Activated CD8-positive, alpha-beta T cell treated with anti-CD3 and anti-CD28 coated beads, Interleukin-2, amount 10 ng/mL, durations not matched to agents 7 days and 5 days (primary cell): ENCODE measurements at regions not wholly inside any gene's neighbourhood (a gene's known extent, or its start where the extent isn't known, plus 50 kb on each side); places are given as distances from the start of the nearest gene placed in this dataset.

Experiments
- ATAC-seq: fragments of 150-1000 bp; cut with Tn5 transposase; one replicate; pipeline ENCODE4 v1.10.0; 2021; ENCODE audit warnings: moderate library complexity
- CTCF ChIA-PET: fragments of 350-600 bp; sonication (Branson Sonifier 250); formaldehyde crosslinking; loops from one replicate; lab custom pipeline; 2021; ENCODE audit warnings: antibody characterized with exemption; lab: Charles Lee
- POLR2A ChIA-PET: fragments of 350-600 bp; sonication (Branson Sonifier 250); formaldehyde crosslinking; loops from one replicate; lab custom pipeline; 2021; ENCODE audit warnings: antibody characterized with exemption; lab: Charles Lee
- DNase-seq: peaks from one replicate; pipeline ENCODE4 v3.0.0-alpha.2; 2020
- H3K27ac Mint-ChIP-seq: one replicate; pipeline ENCODE4 v1.8.0; 2021; ENCODE audit warnings: mild to moderate bottlenecking, mixed read lengths
- H3K27me3 Mint-ChIP-seq: one replicate; pipeline ENCODE4 v1.8.0; 2021; ENCODE audit warnings: low read depth, mixed read lengths
- H3K36me3 Mint-ChIP-seq: one replicate; pipeline ENCODE4 v1.8.0; 2021; ENCODE audit warnings: low read depth, mixed read lengths
- H3K4me1 Mint-ChIP-seq: one replicate; pipeline ENCODE4 v1.8.0; 2021; ENCODE audit warnings: low read depth, mixed read lengths
- H3K4me3 Mint-ChIP-seq: one replicate; pipeline ENCODE4 v1.8.0; 2021; ENCODE audit warnings: mild to moderate bottlenecking, mixed read lengths
- H3K9me3 Mint-ChIP-seq: one replicate; pipeline ENCODE4 v1.8.0; 2022; ENCODE audit warnings: mixed read lengths; ENCODE audit not compliant: insufficient read depth

DNA sequence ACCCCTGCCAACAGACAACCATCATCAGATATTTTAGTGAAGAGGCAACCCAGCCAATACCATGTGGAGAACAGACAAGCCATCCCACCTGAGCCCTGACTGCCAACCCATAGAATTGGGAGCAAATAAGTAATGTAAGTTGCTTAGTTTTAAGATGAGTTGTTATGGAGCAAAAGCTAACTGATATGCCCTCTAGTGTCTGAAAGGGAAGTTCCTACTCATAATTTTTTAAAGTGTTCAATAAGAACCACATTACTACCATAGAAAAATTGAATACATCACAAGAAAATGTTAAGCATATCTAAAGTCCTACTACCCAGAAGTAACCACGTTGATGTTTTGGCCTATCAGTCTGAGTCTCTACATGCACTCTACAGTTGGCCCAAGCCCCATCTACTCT is 50.8 kb upstream of the SLC36A4 start:
- POLR2A ChIA-PET: no interaction called here
- Mint-ChIP-seq H3K4me1 (no peaks in the 10 kb centered on the region), H3K36me3 (no peaks in the 10 kb centered on the region), H3K27ac (no peak overlapping the region), H3K27me3 (peaks cover 3% of the 10 kb centered on the region), H3K9me3 (no peaks in the 10 kb centered on the region), H3K4me3 (no peak overlapping the region)
- DNase-seq: no peak
- CTCF ChIA-PET: interaction anchor here (0.8 to 1.2 kb wide), 2 partner anchors 11 to 294 kb away, joined by 3 to 5 read pairs; partner anchors contain the start of gene SMCO4
- no peak for ATAC-seq

DNA sequence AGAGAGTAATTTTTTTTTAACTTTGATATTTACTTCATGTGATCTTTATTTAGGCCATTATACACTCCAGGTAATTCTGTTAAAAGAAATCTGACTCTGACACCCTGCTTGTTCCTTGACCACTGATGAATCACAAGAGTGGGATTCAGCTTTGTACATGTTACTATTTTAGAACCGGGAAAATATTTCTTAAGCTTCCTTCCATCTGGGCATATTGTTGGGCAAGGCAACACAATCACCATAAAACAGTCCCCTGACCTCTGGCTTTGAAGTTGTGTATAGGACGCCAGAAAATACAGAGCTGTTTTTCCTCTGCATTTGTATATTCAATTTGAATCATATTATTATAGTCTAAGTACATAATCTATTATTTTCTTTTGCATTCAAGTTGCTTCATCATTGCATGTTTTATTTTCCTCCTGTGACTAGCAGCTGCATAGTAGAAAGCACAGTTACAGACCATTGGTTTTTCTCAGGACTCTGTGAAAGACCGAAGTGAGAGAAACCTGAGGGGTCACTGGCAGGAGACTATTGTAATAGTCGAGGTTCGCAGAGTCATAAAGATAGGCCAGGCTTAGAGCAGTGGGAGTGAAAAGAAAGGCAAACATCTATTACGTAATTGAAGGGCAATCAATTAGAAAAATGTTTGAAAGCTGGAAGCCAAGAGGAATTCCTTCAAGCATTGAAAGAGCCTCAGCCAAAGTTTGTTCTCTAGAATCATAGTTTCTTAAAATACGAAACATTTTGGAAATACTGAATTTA is 51.8 kb upstream of the SLC36A4 start:
- H3K4me3 Mint-ChIP-seq: no peak overlapping the region
- H3K27ac Mint-ChIP-seq: no peak overlapping the region

DNA sequence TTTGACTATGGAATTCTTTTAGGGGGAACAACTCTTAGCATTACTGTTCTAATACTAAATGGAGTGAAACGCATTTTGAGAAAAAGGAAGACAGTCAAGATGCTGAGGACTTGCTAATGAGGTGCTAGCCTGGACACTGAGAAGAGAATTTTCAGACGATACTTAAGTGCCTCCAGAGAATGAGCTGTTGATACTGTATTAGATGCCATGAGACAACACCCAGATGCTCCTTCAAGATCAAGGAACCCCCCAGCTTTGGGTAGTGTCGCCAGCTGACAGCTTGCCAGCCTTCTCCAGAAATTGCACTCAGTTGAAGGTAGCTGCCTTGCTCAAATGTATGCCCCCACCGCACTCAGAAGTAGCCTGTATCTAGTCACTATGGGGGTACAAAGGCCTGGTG is 52.5 kb upstream of the SLC36A4 start:
- no peak overlapping the region for H3K27ac Mint-ChIP-seq
- no peaks in the 10 kb centered on the region for H3K27me3 Mint-ChIP-seq
- CTCF ChIA-PET: no interaction called here
- H3K4me1 Mint-ChIP-seq: no peaks in the 10 kb centered on the region
- no peak overlapping the region for H3K4me3 Mint-ChIP-seq
- DNase-seq: no peak
- POLR2A ChIA-PET: no interaction called here
- no peaks in the 10 kb centered on the region for H3K36me3 Mint-ChIP-seq
- ATAC-seq: no peak
- no peaks in the 10 kb centered on the region for H3K9me3 Mint-ChIP-seq

More for the DNA sequence above, 51.8 kb upstream of the SLC36A4 start:
- Mint-ChIP-seq H3K36me3 (no peaks in the 10 kb centered on the region), H3K9me3 (no peaks in the 10 kb centered on the region), H3K27me3 (peaks cover 2% of the 10 kb centered on the region), H3K4me1 (no peaks in the 10 kb centered on the region)
- POLR2A ChIA-PET: no interaction called here
- no peak for DNase-seq
- no peak for ATAC-seq
- CTCF ChIA-PET: interaction anchor here (0.8 to 1.2 kb wide), 2 partner anchors 10 to 293 kb away, joined by 3 to 5 read pairs; partner anchors contain the start of gene SMCO4

DNA sequence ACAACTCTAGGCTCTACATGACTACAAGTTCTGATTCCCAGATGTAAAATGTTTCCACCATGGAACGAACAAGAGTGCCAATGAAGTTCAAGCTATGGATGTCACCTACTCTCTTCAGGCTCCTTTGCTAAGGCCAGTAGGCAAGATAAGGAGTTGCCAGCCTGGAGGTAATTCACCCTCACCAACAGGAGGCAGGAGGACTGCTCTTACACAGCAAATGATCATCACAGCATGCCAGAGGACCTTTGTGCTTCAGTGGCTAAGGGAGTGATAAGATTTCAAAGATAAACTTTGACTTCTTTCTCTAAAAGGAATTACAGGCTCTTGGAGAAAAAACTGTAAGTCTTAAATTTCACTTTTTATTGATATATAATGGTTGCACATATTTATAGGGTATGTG is 54.1 kb upstream of the SLC36A4 start:
- ChIA-PET POLR2A (no interaction called here), CTCF (no interaction called here)
- no peaks in the 10 kb centered on the region for H3K4me1 Mint-ChIP-seq
- no peaks in the 10 kb centered on the region for H3K9me3 Mint-ChIP-seq
- H3K4me3 Mint-ChIP-seq: no peak overlapping the region
- ATAC-seq (no peak), DNase-seq (no peak)
- H3K27ac Mint-ChIP-seq: no peak overlapping the region
- H3K27me3 Mint-ChIP-seq: no peaks in the 10 kb centered on the region
- no peaks in the 10 kb centered on the region for H3K36me3 Mint-ChIP-seq

DNA sequence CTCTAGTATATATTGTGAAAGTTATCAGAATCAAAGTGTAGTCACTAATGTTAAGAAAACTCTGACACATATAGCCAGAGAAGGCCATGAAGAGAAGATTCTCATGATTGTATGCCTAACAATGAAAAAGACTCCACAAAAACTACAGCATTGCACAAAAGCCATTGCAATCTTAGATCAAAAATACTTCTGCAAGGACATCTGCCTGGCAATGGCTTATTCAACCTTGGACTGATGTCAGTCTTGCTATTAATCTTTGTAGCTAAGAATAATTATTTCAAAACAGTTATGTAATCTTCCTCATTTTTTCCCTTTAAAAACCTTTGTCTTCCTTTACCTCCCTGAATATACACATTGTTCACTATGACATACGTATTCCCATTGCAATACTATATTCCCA is 55.3 kb upstream of the SLC36A4 start:
- H3K9me3 Mint-ChIP-seq: no peaks in the 10 kb centered on the region
- H3K27ac Mint-ChIP-seq: no peak overlapping the region
- H3K27me3 Mint-ChIP-seq: no peaks in the 10 kb centered on the region
- H3K4me3 Mint-ChIP-seq: no peak overlapping the region
- ATAC-seq (no peak), DNase-seq (no peak)
- H3K4me1 Mint-ChIP-seq: no peaks in the 10 kb centered on the region
- POLR2A ChIA-PET: no interaction called here
- CTCF ChIA-PET: no interaction called here
- H3K36me3 Mint-ChIP-seq: no peaks in the 10 kb centered on the region

DNA sequence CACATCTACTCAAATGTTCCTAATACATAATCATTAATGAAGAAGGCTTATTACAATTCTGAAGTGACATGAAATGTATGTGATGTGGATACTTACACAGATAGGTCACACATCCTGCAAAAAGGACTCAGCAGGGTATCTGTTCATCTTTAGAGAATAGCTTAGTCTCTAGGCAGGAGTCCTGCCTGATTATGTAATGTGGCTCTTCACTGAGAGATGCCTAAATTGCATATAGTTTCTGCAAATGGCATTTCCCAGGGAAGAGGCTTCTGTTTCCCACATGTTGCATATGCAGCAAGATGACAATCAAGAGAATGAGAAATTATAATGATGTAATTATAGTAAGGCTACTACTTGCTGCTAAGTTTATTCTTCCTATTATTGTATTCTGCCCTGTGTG is 58.8 kb upstream of the SLC36A4 start:
- Mint-ChIP-seq H3K9me3 (peaks cover 7% of the 10 kb centered on the region), H3K36me3 (no peaks in the 10 kb centered on the region)

DNA sequence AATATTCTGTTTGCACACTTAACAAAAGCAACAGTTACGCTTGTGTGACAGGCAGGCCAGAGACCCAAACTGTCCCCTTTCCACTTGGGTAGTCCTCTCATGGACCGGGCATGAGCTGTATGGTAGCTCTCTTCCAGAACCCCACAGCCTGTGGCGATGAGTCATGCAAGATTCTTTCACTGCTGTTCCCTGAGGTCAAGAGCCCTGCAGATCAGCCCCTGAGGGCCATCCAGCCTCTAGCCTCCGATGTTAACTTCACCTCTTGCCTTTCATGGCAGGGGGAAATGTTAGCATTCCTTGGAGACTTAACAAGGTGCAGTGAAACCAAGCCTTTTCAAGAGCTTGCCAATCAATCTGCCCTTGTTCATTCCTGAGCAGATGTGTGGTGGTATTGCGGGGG is 63.2 kb upstream of the DEUP1 start:
- Mint-ChIP-seq H3K27me3 (no peaks in the 10 kb centered on the region), H3K4me3 (no peak overlapping the region), H3K27ac (no peak overlapping the region), H3K36me3 (no peaks in the 10 kb centered on the region), H3K4me1 (no peaks in the 10 kb centered on the region), H3K9me3 (peaks cover 8% of the 10 kb centered on the region)
- DNase-seq (no peak), ATAC-seq (no peak)
- ChIA-PET CTCF (no interaction called here), POLR2A (no interaction called here)

More for the DNA sequence above, 58.8 kb upstream of the SLC36A4 start:
- Mint-ChIP-seq H3K4me1 (no peaks in the 10 kb centered on the region), H3K27me3 (no peaks in the 10 kb centered on the region), H3K4me3 (no peak overlapping the region), H3K27ac (no peak overlapping the region)
- ChIA-PET CTCF (interaction anchor here (0.8 kb wide), 1 partner anchor 22 kb away, joined by 3 read pairs; no protein-coding TSS in a partner anchor), POLR2A (no interaction called here)
- ATAC-seq (no peak), DNase-seq (no peak)

DNA sequence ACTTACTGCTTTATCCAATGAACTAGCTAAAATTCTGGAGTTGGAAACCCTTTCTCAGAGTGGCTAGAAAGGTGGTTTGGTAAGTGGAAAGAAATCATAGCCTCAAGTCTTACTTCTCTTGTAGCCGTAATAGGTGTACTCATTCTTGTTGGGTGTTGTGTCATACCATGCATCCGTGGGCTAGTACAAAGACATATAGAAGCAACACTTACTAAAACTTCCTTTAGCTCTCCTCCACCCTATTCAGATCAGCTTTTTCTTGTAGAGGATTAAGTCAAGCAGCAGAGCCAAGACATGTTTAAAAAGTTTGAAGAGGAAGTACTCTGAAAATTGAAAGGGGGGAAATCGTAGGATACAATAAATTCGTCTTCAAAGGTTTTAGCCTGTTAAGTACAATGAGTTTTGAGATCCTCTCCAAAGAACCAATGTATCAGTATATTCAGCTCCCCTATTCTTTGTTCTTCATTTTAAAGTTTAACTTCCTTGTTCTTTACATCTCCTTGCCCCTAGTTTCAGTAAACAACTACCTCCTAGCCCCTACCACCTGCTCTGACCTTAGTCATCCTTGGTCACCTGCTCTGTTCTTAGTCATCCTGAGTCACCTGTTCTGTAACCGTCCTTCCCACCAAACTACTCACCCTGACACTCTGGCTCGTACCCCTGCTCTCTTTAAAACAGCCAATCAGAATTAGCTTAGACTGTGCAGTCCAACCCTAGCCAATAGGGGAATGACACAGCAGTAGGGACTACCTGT is 62.1 kb upstream of the DEUP1 start:
- Mint-ChIP-seq H3K9me3 (peaks cover 8% of the 10 kb centered on the region), H3K4me1 (no peaks in the 10 kb centered on the region), H3K27ac (no peak overlapping the region), H3K27me3 (no peaks in the 10 kb centered on the region), H3K4me3 (no peak overlapping the region), H3K36me3 (no peaks in the 10 kb centered on the region)
- CTCF ChIA-PET: no interaction called here
- POLR2A ChIA-PET: no interaction called here
- ATAC-seq: no peak
- DNase-seq: no peak

DNA sequence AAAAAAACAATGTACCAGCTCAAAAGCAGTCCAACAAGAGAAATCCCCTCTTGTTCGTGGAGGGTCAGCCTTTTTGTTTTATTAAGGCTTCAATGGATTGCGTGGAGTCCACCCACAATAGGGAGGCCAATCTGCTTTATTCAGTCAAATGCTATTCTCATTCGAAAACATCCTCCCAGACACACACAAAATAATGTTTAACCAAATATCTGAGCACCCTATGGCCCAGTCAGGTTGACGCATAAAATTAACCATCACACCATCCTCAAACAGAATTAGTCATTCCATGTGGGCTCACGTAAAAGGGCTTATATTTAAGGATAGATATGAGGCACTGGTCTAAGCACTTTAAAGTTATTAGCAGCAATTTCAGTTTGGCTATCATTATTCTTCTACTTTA is 58.9 kb upstream of the DEUP1 start:
- Mint-ChIP-seq H3K4me3 (no peak overlapping the region), H3K27me3 (peaks cover 3% of the 10 kb centered on the region), H3K27ac (no peak overlapping the region), H3K36me3 (no peaks in the 10 kb centered on the region), H3K9me3 (peaks cover 8% of the 10 kb centered on the region), H3K4me1 (no peaks in the 10 kb centered on the region)
- no peak for ATAC-seq
- ChIA-PET POLR2A (no interaction called here), CTCF (no interaction called here)
- DNase-seq: no peak

DNA sequence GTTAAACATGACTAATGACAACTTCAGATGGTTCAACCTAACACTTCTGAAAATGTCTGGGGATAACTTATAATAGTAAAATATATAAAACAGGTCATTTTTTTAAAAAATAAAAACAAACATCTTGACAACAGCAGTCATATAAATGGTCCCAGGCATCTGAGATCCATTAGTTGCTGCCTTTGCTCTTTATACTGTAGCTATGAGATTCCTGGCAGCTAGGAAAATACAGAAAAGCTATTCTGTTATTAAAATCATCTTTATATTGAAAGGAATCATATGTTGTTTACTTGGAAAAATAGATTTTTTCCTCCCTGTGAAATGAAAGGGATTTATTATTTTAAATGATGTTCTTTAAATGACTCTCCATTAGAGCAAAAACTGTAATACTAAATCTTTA is 55.7 kb upstream of the DEUP1 start:
- POLR2A ChIA-PET: no interaction called here
- Mint-ChIP-seq H3K9me3 (no peaks in the 10 kb centered on the region), H3K27me3 (peaks cover 3% of the 10 kb centered on the region), H3K4me3 (no peak overlapping the region), H3K36me3 (no peaks in the 10 kb centered on the region), H3K27ac (no peak overlapping the region), H3K4me1 (no peaks in the 10 kb centered on the region)
- CTCF ChIA-PET: no interaction called here
- no peak for ATAC-seq
- no peak for DNase-seq

DNA sequence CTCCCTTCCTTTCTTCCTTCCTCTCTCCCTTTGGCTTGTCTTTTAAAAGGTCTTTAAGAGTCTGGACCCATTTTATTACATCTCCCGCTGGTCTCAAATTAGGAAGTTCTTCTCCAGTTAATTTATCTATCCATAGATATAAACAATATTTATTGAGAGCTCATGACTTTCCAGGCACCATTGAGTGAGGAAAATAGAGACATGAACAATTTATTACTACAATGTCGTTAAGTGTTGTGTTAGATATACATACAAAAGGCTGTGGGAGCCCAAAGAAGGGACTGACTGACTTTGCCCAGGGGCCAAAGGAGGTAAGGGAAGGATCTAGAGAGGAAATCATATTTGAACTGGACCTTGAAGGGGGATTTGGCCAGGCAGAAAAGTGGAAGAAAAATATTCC is 51.6 kb upstream of the DEUP1 start:
- Mint-ChIP-seq H3K4me1 (no peaks in the 10 kb centered on the region), H3K27ac (no peak overlapping the region), H3K36me3 (no peaks in the 10 kb centered on the region), H3K9me3 (no peaks in the 10 kb centered on the region), H3K4me3 (no peak overlapping the region), H3K27me3 (peaks cover 3% of the 10 kb centered on the region)
- ChIA-PET CTCF (no interaction called here), POLR2A (no interaction called here)
- ATAC-seq: no peak
- DNase-seq: no peak

DNA sequence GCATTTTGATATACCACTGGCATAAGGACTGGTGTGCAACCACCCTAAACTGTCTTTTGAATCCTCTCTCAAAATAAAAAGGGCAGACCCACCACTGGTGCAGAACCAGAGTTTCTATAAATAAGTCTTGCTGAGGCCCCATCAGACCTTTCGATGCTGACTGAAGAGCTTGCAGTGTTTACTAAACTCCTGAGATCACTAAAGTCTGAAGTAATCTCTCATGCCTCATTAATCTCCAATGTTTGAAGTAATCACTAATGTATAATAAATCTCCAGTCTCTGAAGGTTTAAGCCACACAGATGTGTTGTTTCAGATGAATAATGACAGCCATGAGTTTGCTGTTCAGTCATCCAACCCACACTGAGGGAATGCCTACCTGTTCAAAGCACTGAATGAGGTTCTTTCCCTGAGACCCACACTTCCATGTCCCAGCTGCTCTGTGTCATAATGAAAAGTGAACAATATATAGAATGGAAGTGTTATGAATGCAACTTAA is 50.6 kb upstream of the DEUP1 start:
- CTCF ChIA-PET: no interaction called here
- no peak overlapping the region for H3K27ac Mint-ChIP-seq

More for the DNA sequence above, 50.6 kb upstream of the DEUP1 start:
- Mint-ChIP-seq H3K9me3 (no peaks in the 10 kb centered on the region), H3K4me1 (no peaks in the 10 kb centered on the region), H3K27me3 (peaks cover 3% of the 10 kb centered on the region), H3K4me3 (no peak overlapping the region), H3K36me3 (no peaks in the 10 kb centered on the region)
- DNase-seq: no peak
- no peak for ATAC-seq
- POLR2A ChIA-PET: no interaction called here
